Stimulated activated CD4-positive, alpha-beta T cell treated with anti-CD3 and anti-CD28 coated beads, Interleukin-12 subunit alpha, Interleukin-12 subunit beta, amount 100 ng/mL, for 24 hours (primary cell): ENCODE measurements at regions not wholly inside any gene's neighbourhood (a gene's known extent, or its start where the extent isn't known, plus 50 kb on each side); places are given as distances from the start of the nearest gene placed in this dataset.
"Not testable (repeated sequence)": the region's sequence is repeated elsewhere in the genome, so short reads cannot be mapped to it uniquely, and the experiment has no call there.

Experiments used
- DNase-seq, 2 experiments: peaks; one replicate each; pipeline ENCODE4 v3.0.0-alpha.2; 2020; ENCODE audit warnings: low read depth in 2 of 2

DNA sequence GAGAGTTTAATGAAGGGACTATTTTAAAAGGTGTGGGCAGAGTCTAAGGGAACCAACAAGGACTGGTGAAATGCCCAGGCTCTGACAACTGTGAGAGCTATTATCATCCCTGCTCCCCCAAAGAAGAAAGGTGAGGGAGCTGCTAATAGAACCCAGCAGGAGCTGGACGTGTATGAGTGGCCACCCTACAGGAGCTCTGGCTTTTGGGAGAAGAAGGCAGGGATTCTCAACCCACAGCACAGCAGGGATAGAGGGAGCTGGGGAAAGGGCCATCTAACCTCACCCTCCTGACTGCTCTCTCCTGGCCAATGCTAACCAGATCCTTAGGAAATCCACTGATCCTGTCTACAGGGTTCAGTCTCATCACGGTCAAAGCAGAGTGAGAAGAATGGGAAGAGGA is 57.1 kb downstream of the GRIN2B start:
- no peak for DNase-seq

- DNase-seq: no peak
Observed at GRCh38 chr12:13918897-13919296, 62.5 kb downstream of the GRIN2B start.

DNA sequence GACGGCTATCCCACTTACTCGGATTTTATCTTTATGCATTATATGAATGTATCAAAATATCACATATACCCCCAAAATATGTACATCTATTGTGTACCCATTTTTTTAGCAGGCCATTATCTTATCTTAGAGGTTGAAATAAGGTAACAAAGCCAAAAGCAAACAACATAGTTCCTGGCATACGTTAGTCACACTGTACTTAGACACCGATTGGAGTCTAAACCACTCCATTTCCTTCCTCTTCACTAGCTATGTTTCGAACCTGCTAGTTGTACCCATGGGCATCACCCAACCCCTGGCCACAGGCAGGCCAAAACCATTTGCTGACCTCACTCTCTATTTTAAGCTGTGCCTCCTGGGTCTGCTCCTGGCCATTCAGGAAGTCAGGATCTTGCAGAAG is 66.3 kb downstream of the GRIN2B start:
- no peak for DNase-seq

DNA sequence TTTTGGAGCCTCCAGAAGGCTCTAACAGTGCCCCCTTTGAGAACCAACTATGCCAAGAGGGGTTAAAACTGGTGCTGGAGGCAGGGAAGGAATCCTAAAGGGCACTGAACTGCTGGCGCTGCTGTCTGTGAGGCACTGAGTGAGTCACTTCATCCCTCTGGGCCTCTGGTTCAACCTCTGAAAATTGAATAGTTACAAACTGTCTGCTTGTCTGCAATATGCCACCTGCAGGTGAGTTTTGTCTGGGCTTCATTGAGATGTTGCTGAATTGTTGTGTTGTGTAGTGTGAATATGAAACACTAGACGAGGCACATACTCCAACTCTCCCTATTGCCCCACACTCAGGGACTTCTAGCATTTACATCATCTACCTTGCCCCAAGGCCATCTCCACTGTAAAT is 68.0 kb downstream of the GRIN2B start:
- DNase-seq: no peak

- no peak for DNase-seq
Observed at GRCh38 chr12:13911756-13912554, 69.4 kb downstream of the GRIN2B start.

- no peak for DNase-seq
Observed at GRCh38 chr12:13905794-13906193, 75.6 kb downstream of the GRIN2B start.

GRCh38 chr12:13900718-13901117 is 80.7 kb downstream of the GRIN2B start:
- no peak for DNase-seq

- not testable (repeated sequence) for DNase-seq
Observed at GRCh38 chr12:13898387-13898786, 83.0 kb downstream of the GRIN2B start.

DNA sequence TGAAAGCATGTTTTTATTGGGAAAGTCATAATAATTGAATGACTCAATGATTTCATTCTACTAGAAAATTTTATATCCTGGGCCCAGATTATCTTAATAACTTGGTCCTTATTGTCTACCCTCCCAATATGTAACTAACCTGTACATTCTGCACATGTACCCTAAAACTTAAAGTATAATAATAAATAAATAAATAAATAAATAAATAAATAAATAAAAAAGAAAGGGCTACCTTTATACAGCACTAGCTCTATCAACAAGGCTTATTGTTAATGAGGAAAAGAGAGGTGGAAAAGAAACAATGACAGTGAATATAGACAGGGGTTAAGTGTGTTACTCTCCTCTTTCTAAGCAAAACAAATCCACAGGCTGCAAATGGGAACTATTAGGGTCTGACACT is 83.6 kb downstream of the GRIN2B start:
- no peak for DNase-seq

GRCh38 chr12:13896063-13896626 is 85.3 kb downstream of the GRIN2B start:
- no peak for DNase-seq

DNA sequence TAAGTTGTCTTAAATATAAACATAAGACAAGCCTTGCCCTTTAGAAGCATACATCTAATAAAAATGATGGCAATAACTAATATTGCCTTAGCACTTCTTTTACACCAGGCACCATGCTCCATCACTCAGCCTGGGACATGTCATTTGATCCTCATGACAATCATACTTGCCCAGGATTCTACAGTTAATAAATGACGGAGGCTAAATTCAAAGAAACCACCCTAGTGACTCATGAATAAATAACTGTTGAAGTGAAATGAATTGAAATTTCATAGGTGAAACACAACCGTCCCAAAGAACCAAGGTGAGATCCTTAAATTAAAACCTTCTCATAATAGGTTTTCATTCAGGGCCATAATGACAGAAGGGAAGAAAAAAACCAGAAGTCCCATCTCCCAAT is 89.5 kb downstream of the GRIN2B start:
- DNase-seq: no peak

- DNase-seq: no peak
Observed at GRCh38 chr12:13890943-13891342, 90.5 kb downstream of the GRIN2B start.

DNA sequence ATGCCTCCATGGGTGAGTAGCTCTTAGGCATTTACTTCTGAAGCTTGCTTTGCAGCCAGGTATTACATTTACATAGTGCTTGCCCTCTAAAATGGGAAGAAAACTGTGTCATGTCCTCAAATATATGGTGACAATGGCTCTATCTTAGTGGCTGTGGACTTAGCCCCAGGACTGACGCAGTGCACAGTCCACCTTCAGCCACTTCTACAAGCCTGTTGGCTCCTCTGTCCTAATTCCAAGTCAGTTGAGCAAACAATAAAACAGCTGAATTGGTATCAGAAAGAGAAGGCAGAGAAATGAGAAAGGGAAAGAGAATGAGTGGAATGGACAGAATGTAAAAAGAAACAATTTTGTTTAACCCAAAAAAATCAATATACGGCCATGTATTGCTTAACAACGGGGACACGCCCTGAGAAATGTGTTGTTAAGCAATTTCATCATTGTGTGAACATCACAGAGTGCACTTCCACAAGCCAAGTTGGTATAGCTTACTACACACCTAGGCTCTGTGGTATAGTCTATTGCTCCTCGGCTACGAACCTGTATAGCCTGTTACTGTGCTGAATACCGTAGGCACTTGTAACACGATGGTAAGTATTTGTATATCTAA is 93.5 kb downstream of the GRIN2B start:
- DNase-seq: no peak

DNA sequence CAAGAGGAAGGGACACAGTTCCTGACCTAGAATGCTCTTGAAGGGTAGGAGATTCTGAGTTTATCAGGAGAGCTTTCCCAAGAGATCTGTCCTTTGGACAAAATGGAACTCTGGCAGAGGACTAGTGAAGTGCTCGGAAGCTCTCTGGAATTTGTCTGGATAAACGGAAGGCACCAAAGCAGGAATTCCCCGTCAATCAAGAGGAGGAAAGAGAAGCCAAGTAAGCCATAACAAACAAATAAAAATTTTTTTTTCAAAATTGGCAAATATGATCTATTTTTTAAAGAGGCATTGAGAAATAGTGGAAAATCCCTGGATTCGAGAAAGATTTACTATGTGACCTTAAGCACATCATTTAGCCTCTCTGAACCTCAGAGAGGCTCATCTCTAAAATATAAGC is 99.2 kb downstream of the GRIN2B start:
- no peak for DNase-seq

GRCh38 chr12:13880613-13881012 is 100.8 kb downstream of the GRIN2B start:
- DNase-seq: no peak

DNA sequence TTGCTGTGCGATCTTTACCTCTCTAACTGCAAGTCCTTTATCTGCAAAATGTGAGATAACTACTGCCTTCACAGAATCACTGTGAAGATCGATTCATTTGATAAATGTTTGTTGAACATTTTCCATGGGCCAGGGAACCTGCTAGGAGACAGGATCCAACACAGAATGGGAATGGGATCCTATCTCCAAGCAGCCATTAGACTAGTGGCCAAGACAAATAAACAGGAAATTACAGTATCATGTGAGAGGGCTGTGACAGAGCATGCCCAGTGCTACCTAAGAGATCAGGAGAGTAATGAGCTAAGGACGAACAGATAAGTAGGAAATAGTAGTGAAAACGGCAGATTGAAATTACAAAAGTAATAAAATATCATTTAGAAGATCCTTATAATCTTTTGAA is 105.7 kb downstream of the GRIN2B start:
- no peak for DNase-seq

GRCh38 chr12:13870255-13870654 is 111.1 kb downstream of the GRIN2B start:
- DNase-seq: no peak

GRCh38 chr12:13864081-13864673 is 117.2 kb downstream of the GRIN2B start:
- DNase-seq: peak; percentile 2 to 56

DNA sequence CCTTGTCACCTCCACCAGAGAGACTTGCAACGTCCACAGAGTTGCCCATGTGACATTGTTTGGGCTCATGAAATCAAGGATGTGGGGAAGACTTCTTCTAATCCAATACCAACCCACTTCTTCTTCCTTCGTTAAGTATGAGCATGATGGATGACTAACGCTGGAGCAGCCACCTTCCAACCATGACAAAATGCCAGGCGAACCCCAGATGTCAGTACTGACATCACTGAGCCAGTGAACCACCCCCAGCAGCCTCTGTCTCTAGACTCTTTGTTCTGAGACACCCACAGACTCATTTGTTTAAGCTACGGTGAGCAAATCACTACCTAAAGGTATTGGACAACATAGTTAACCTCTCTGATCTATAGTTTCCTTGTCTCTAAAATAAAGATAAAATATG is 123.7 kb downstream of the GRIN2B start:
- no peak for DNase-seq

- no peak for DNase-seq
Observed at GRCh38 chr12:13853471-13853870, 127.9 kb downstream of the GRIN2B start.

- DNase-seq: no peak
Observed at GRCh38 chr12:13851828-13852227, 129.6 kb downstream of the GRIN2B start.

- DNase-seq: no peak
Observed at GRCh38 chr12:13849456-13849855, 131.9 kb downstream of the GRIN2B start.

- no peak for DNase-seq
Observed at GRCh38 chr12:13843841-13844240, 137.6 kb downstream of the GRIN2B start.
